HG03175 (cell line): ENCODE measurements at regions not wholly inside any gene's neighbourhood (a gene's known extent, or its start where the extent isn't known, plus 50 kb on each side); places are given as distances from the start of the nearest gene placed in this dataset.

Experiments
- ATAC-seq: cut with Tn5 transposase; IDR thresholded peaks from one replicate; pipeline ENCODE4 v1.9.1; 2021; ENCODE audit warnings: mild to moderate bottlenecking, moderate library complexity; ENCODE audit not compliant: unreplicated experiment

- no peak for ATAC-seq
Observed at GRCh38 chr4:30429813-30430761, 290.1 kb upstream of the PCDH7 start.

GRCh38 chr4:30434656-30435055 lies 285.5 kb upstream of the PCDH7 start:
- ATAC-seq: no peak

GRCh38 chr4:30436394-30436793 lies 283.8 kb upstream of the PCDH7 start:
- ATAC-seq: no peak

GRCh38 chr4:30437316-30437715 lies 282.9 kb upstream of the PCDH7 start:
- no peak for ATAC-seq

GRCh38 chr4:30443289-30443688 lies 276.9 kb upstream of the PCDH7 start:
- ATAC-seq: no peak

GRCh38 chr4:30450474-30450873 lies 269.7 kb upstream of the PCDH7 start:
- no peak for ATAC-seq

GRCh38 chr4:30454504-30454903 lies 265.7 kb upstream of the PCDH7 start:
- ATAC-seq: no peak

- ATAC-seq: no peak
Observed at GRCh38 chr4:30456716-30457115, 263.5 kb upstream of the PCDH7 start.

- ATAC-seq: no peak
Observed at GRCh38 chr4:30460818-30461217, 259.4 kb upstream of the PCDH7 start.

- ATAC-seq: no peak
Observed at GRCh38 chr4:30461218-30461617, 259.0 kb upstream of the PCDH7 start.

- no peak for ATAC-seq
Observed at GRCh38 chr4:30462445-30463090, 257.6 kb upstream of the PCDH7 start.

- no peak for ATAC-seq
Observed at GRCh38 chr4:30471861-30472260, 248.3 kb upstream of the PCDH7 start.

GRCh38 chr4:30473225-30473624 lies 246.9 kb upstream of the PCDH7 start:
- no peak for ATAC-seq

GRCh38 chr4:30495251-30495650 lies 224.9 kb upstream of the PCDH7 start:
- ATAC-seq: no peak

- ATAC-seq: no peak
Observed at GRCh38 chr4:30495651-30496310, 224.4 kb upstream of the PCDH7 start.

GRCh38 chr4:30511751-30512150 lies 208.4 kb upstream of the PCDH7 start:
- no peak for ATAC-seq

- ATAC-seq: no peak
Observed at GRCh38 chr4:30518211-30518610, 202.0 kb upstream of the PCDH7 start.

- ATAC-seq: no peak
Observed at GRCh38 chr4:30525662-30526315, 194.4 kb upstream of the PCDH7 start.

GRCh38 chr4:30535255-30535654 lies 184.9 kb upstream of the PCDH7 start:
- no peak for ATAC-seq

GRCh38 chr4:30536231-30536630 lies 183.9 kb upstream of the PCDH7 start:
- ATAC-seq: no peak

- no peak for ATAC-seq
Observed at GRCh38 chr4:30537456-30537855, 182.7 kb upstream of the PCDH7 start.
